ENCODE measurements at regions not wholly inside any gene's neighbourhood (a gene's known extent, or its start where the extent isn't known, plus 50 kb on each side); places are given as distances from the start of the nearest gene placed in this dataset.

DNA sequence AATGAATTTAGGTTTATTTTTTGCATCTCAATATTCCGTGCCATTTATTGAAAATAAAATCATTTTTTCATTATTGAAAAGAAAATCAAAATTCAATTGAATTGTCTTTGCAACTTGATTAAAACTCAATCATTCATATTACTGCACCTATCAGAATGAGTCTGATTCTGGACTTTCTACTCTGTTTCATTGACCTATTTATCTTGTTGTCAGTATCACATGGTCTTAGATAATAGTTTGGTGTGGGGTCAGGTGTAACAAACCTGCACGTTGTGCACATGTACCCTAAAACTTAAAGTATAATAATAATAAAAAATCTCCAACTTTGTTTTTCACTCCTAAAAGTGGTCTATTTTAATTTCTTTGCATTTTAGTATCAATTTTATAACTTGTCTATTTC is 422.9 kb downstream of the RAD51AP2 start:
- no peak for DNase-seq (ENCODE audit: low read depth in 3 of 3, low spot score in 2 of 3)

DNA sequence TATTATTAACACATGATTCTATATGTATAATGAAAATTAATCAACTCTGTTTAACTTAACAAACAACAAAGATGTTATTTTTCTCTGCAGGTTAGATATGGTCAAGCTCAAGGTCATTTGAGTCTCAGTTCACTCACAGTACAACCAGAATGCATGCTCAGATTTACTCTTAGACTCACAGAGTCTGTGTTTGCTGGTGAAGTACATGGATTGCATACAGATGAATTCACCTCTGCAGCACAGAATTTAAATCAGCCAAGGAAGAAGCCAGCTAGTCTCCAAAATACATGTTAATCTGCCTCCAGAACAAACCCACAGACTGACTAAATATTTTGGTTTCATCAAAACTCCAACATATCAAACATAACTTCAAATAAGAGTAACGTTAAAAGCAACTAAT is 424.5 kb downstream of the RAD51AP2 start:
- no peak for DNase-seq (ENCODE audit: low read depth in 3 of 3, low spot score in 2 of 3)

DNA sequence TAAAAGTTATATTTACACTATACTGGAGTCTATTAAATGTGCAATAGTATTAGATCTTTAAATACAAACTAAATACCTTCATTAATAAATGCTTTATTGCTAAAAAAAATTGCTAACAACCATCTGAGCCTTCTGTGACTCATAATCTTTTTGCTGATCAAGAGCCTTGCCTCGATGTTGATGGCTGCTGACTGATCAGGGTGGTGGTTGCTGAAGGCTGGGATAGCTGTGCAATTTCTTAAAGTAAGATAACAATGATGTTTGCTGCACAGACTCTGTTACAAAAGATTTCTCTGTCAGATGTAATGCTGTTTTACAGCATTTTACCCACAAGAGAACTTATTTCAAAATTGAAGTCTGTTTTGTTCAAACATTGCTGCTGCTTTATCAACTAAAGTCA is 421.4 kb upstream of the CYRIA start:
- no peak for DNase-seq (ENCODE audit: low read depth in 3 of 3, low spot score in 2 of 3)

DNA sequence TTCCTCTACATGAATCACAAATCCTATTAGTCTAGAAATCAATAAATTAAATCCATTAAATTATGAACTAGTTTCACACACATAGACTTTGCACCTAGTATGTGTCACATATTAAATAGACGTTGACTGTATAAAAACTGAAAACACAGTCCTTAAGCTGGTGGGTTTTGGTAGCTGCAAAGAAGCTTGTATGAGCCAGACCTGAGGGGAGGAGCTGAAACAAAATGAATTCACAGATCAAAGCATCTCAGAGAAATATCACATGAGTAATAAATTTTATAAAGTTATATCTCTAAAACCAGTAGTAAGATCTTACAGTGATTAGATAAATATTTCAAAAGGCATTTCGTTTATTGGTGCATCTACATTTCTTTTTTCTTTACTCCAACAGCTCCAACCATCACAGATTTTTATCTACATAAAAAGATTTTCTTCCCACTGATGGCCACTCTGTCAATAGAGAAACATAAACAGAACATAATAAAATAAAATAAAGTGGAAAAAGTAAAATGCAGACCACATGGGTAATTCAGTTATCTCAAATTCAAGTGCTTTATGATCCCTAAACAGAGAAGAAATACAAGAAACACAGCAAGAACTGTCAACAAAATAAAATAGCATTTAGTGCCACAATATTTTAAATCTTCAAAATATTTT is 420.0 kb upstream of the CYRIA start:
- no peak for DNase-seq (ENCODE audit: low read depth in 3 of 3, low spot score in 2 of 3)

DNA sequence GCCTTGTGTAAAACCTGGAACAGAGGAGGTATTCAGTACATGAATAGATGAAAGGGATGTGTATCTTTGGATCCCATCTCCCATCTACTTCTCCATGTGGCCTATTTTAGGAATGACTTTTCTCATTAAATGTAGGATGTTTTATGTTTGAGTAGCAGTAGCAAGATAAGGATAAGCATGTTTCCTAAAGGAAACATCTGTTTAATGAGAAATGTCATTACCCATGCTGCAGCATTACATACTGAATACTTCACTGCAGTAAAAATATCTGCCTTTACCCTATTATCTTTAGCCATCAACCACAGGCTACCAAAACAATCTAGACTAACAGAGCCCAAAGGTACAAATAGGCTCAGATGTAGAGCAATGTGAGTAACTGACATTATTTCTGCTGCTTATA is 419.2 kb upstream of the CYRIA start:
- DNase-seq (ENCODE audit: low read depth in 3 of 3, low spot score in 2 of 3), result no peak

DNA sequence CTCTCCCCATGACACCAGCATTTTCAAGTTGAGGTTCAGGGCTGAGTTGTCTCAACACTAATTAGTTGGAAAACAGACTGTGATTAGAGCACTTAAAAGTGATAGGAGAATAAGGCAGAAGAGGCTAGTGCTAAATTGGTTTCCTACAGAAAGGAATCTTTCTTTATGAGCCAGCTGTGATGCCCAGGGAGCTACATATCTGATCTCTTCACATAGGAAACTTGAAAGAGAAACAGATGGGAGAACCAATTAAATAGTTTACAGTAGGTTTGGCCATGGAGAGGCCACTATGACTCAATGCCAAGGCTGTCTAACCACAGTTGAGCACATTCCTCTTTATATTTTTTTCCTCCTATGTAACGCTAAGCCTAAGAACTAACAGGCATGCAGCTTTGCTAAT is 418.3 kb upstream of the CYRIA start:
- DNase-seq (ENCODE audit: low read depth in 3 of 3, low spot score in 2 of 3), result no peak

DNA sequence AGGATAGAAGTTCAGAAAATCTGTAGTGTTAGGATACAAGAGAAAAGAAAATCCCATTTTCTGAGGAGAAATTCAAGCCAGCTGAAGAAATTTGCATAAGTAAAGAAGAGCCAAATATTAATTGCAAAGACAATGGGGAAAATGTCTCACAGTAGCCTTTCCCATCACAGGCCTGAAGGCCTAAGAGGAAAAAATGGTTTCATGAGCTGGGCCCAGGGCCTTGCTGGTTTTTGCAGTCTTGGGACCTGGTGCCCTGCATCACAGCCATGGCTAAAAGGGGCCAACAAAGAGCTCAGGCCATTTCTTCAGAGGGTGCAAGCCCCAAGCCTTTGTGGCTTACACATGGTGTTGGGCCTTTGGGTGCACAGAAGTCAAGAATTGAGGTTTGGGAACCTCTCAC is 413.6 kb upstream of the CYRIA start:
- DNase-seq (ENCODE audit: low read depth in 3 of 3, low spot score in 2 of 3), result no peak

DNA sequence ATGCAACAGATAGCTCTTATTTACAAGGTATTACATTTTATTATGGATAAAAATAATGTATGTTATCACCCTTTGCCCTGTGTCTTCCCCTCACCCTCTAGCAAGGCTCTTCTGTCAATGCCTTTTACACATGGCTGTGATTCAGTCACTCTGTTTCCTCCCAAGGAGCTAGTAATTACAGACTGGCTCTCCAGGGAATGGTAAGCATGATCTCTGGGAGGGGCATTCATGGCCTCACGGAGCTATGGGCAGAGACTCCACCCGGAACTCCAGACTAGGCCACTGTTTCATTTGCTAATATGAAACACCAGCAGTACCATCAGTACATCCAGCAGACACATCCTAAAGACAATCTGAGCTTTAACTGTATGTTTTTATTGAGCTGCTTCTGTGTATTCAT is 410.9 kb upstream of the CYRIA start:
- DNase-seq (ENCODE audit: low read depth in 3 of 3, low spot score in 2 of 3), result no peak

DNA sequence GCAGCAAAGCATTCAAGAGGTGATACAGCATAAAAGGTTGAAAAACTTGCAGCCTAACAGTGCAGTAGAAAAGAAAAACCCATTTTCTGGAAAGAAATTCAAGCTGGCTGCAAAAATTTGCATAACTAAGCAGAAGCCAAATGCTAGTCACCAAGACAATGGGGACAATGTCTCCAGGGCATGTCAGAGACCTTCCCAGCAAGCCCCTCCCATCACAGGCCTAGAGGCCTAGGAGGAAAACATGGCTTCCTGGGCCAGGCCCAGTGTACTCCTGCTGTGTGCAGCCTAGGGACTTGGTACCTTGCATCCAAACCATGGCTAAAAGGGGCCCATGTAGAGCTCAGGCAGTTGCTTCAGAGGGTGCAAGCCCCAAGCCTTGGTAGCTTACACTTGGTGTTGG is 405.1 kb upstream of the CYRIA start:
- no peak for DNase-seq (ENCODE audit: low read depth in 3 of 3, low spot score in 2 of 3)

DNA sequence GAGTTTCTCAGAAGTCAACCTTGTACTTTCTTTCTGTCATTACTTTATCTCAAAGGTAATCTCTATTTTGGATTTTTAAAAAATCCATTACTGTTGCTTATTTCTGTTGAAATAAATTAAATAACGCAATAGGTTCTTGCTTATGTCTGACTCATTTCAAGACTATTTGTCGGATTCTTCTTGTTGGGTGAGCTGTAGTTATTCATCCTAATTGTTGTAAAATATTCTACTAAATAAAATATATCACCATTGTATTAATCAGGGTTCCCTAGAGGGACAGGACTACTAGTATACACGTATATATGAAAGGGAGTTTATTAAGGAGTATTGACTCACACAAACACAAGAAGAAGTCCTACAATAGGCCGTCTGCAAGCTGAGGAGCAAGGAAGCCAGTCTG is 403.9 kb upstream of the CYRIA start:
- DNase-seq (ENCODE audit: low read depth in 3 of 3, low spot score in 2 of 3), result no peak

DNA sequence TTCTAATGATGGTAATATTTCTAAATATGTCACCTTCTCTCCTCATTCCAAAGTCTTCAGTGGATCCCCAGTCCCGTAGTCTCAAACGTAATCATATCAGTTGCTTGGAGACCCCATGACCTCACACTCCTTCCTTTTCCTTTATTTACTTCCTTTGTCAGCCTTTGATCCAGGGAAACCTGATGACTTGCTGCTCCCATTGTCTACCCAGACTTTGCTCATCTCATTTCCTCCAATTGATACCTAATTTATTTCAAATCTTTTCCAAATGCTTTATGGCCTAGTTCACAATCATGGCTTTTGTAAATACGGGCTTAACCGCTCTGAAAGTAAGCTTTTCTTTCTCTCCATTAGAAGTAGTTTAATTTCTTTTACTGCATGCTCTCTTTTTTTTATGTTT is 402.4 kb upstream of the CYRIA start:
- DNase-seq (ENCODE audit: low read depth in 3 of 3, low spot score in 2 of 3), result no peak

DNA sequence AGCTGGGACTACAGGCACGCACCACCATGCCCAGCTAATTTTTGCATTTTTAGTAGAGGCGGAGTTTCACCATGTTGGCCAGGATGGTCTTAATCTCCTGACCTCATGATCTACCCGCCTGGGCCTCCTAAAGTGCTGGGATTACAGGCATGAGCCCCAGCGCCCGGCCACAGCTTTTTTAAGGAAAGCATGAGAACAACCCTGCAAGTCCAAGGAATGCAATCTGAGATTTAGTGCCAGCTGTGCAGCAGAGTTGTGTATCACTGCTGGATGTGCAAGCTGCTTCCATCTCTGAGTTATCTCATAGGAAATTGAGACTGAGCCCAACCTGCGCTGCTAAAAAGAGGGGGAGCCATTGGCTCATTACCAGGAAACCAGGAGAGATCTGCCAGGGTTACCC is 399.9 kb upstream of the CYRIA start:
- no peak for DNase-seq (ENCODE audit: low read depth in 3 of 3, low spot score in 2 of 3)

DNA sequence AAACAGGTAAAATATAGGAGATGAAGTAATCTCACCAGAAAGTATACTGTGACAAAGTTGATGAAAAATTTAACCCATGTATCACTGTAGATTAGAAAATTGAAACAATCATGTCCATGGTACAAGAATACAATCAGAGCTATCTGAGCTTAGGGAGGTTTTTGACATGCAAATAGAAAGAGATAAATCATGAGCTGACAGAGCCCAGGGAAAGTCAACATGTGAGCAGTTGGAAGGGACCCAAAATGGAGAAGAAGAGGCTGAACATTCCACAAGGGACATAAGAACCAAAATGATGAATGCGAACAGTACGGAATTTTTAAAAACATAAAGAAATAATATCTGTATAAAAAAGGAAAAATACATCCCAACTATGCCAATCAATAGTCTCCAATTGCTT is 395.4 kb upstream of the CYRIA start:
- DNase-seq (ENCODE audit: low read depth in 3 of 3, low spot score in 2 of 3), result no peak

DNA sequence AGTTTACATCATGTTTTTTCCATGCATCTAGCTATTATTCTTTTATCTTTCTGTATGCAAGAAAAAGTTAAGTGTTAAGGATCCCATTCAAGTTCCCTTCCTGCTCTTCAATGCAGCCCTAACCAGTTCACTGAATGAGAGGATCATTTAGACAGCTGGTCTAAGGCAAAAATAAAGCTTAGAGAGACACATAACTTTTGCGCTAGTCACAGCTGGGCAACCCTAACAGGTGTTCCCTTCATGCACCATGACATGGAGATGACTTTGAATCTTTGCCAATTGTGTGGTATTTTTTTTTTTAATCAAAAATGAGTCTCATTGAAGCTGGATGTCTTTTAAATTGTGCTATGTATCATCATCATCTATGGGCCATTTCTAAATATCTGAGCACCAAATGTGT is 393.8 kb upstream of the CYRIA start:
- no peak for DNase-seq (ENCODE audit: low read depth in 3 of 3, low spot score in 2 of 3)

DNA sequence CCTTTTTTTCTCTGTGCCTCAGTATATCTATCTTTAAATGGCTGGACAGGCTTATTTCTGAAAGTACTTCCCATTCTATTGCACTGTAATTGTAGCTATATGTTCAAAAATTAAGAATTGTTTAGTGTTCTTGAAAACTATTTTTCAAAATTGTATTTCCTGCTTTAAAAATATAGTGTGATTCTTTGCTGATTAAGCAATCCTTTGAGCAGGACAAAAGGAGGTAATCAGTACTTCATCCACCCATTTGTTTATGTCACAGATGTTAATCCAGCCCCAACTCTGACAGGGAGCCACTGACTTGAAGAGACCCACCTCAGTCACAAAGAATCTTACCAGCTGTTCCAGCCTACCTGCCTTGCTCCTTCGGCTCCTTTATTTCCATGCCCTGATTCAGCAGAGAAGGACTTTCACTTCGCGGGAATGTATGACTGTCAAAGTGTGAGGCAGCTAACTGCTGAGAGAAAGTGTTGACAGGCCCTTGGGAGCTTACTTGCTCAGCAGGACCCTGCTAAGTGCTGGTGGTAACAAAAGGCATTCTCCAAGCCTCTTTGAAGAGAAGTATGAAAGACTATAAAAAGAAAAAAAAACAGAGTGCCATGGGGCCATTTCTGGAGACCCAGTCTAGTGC is 393.3 kb upstream of the CYRIA start:
- no peak for DNase-seq (ENCODE audit: low read depth in 3 of 3, low spot score in 2 of 3)

DNA sequence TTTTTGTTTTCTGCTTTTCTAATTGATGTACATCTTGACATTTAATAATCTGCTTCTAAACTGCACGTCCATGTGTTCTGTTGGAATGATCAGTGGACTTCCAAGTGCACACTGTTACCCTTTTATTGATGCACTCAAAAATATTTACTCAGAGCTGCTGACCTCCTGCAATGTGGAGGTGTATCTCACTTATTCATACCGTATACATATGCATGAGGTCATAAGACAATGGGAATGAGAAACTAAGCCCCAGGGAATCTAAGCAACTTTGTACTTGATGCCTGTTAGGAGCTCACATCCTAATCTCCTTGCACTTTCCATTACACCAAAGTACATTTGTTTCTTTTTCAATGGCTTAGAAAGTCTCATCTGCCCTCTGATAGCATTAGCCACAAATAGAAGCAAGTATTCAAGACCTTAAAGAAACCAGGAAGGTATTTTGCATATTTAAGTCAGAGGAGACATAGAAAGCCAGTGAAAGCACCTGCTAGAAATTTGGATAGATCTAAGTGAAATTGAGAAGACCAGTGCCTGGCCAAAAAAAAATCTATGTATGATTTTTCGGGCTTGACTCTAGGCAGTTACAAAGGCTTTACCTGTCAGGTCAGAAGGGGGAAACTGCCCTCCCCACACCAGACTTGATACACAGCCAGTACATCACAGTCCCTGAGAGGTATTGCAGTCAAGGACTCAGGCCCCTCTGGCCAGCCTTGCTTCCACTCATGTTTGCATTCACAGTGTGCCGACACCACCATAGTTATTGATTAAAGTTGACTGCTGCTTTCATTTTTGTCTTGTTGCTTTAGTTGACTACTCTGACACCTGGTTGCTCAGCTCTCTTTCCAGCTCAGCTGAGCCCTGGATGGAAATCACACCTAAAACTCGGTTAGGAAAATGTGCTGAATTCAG is 391.7 kb upstream of the CYRIA start:
- DNase-seq (ENCODE audit: low read depth in 3 of 3, low spot score in 2 of 3), result no peak

DNA sequence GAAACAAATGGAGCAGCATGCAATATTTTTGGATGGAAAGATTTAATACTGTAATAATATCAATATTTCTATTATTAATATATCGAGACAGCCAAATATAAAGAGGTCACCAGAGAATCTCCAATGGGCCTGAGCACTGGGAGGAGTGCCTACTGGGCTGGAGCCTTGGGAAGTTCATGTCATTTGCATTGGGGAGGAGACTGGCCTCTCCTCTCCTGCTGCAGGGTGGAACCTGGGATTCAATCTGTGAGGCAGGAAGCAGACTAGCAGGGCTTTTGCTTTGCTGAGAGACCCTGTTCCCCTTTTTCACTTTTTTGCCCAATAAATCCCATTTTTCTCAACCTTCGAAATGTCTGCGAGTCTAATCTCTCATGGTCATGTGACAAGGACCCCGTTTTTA is 390.6 kb upstream of the CYRIA start:
- DNase-seq (ENCODE audit: low read depth in 3 of 3, low spot score in 2 of 3), result no peak

DNA sequence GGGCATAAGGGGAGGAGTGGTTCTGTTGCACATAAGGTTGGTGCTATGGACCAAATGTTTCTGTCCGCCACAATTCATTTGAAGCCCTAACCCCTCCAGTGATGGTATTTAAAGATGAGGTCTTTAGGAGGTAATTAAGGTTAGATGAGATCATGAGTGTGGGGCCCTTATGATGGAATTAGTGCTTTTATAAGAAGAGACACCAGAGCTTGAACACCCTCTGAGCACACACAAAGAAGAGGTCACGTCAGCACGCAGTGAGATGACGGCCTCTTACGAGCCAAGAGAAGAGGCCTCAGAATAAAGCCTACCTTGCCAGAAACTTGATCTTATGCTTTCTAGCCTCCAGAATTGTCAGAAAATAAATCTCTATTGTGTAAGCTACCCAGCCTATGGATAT is 386.4 kb upstream of the CYRIA start:
- DNase-seq (ENCODE audit: low read depth in 3 of 3, low spot score in 2 of 3), result no peak

DNA sequence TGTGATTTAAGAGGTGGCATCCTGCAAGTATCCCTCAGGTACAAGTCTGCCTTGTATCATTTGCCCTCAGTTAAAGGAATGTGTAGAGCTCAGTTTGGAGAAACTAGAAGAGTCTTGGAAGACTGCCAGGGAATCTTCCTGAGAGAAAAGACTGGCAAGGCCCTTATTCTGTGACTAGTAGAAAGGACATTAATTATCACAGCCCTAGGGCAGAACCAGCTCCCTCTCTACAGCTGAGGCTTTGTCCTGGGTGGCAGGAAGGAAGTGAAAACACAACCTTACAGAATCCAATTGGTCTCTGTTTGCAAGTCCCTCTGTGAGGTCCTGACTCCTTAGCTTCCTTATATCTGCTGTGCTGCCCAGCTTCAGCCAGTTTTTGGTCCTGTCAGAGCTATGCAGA is 385.9 kb upstream of the CYRIA start:
- DNase-seq (ENCODE audit: low read depth in 3 of 3, low spot score in 2 of 3), result no peak

DNA sequence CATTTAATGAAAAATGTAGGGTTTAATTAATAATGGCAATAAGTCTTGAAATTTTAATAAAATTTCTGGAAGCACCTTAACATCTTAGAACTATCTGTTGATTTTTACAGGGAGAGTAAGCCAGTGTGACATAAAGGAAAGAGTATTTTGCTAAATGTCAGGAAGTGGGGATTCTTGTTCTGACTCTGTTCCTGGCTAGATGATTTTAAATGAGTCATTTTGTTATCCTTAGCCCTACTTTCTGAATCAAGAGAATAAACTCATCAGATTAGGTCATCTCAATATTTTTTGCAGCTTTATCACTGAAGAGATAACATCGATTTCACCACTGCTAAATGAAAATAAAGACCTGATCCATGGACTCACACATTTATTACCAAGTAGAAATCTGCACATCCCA is 377.5 kb upstream of the CYRIA start:
- no peak for DNase-seq (ENCODE audit: low read depth in 3 of 3, low spot score in 2 of 3)

DNA sequence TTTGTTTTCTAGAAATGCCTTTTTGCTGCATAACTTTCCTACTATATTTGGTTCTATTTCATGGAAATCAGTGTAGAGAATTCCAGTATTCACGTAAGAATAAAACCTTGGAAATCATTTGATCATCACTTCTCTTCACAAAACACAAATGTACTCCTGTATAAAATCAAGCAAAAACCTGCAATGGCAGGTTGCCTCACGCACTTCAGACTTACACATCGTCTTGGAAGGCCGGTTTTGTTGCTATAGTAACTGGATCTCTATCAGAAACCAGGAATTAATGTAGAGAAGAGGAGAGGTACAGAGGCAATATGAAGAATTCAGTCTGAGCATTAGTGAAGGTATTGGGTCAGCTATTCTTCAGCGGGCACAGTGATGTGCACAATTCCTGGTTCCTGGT is 370.7 kb upstream of the CYRIA start:
- no peak for DNase-seq (ENCODE audit: low read depth in 3 of 3, low spot score in 2 of 3)

DNA sequence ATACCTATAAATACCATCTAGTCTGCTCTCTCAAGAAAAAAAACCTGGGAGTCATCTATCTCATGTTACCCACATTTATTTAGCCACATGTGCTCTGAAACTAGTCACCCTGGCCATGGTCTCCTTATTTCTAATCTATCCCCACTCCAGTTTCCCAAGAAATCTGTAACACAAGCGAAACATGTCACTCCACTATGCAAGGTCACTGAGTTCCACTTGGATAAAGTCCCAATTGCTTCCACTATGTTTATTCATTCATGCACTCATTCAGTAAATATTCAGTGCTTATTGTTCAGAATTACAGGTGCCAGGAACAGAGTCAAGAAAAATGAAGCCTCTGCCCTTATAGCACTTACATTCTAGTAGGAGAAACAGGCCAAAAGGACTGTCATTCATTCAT is 369.4 kb upstream of the CYRIA start:
- DNase-seq (ENCODE audit: low read depth in 3 of 3, low spot score in 2 of 3), result no peak
